ENCODE measurements at regions not wholly inside any gene's neighbourhood (a gene's known extent, or its start where the extent isn't known, plus 50 kb on each side); places are given as distances from the start of the nearest gene placed in this dataset.

GRCh38 chr15:62584301-62585235, 419.5 kb upstream of the C2CD4B start:
- H3K4me1 Mint-ChIP-seq, result no peaks in the 10 kb centered on the region
- no peak overlapping the region for H3K4me3 Mint-ChIP-seq
- H3K27ac Mint-ChIP-seq, result no peak overlapping the region
- DNase-seq (ENCODE audit: low spot score in 2 of 2) (no peak), ATAC-seq (no peak)
- no peaks in the 10 kb centered on the region for H3K36me3 Mint-ChIP-seq
- H3K9me3 Mint-ChIP-seq, result no peaks in the 10 kb centered on the region

GRCh38 chr15:62588938-62589670, 424.0 kb upstream of the C2CD4B start:
- H3K9me3 Mint-ChIP-seq, result no peaks in the 10 kb centered on the region

GRCh38 chr15:62591842-62592838, 427.1 kb upstream of the C2CD4B start:
- H3K36me3 Mint-ChIP-seq, result no peaks in the 10 kb centered on the region
- no peaks in the 10 kb centered on the region for H3K4me1 Mint-ChIP-seq
- DNase-seq (ENCODE audit: low spot score in 2 of 2) (no peak), ATAC-seq (no peak)
- H3K27ac Mint-ChIP-seq, result no peak overlapping the region
- no peaks in the 10 kb centered on the region for H3K9me3 Mint-ChIP-seq
- no peak overlapping the region for H3K4me3 Mint-ChIP-seq

More at GRCh38 chr15:62588938-62589670, 424.0 kb upstream of the C2CD4B start:
- no peaks in the 10 kb centered on the region for H3K36me3 Mint-ChIP-seq
- no peak overlapping the region for H3K4me3 Mint-ChIP-seq
- DNase-seq (ENCODE audit: low spot score in 2 of 2) (no peak), ATAC-seq (no peak)
- no peaks in the 10 kb centered on the region for H3K4me1 Mint-ChIP-seq
- no peak overlapping the region for H3K27ac Mint-ChIP-seq

GRCh38 chr15:62592920-62593319, 427.8 kb upstream of the C2CD4B start:
- Mint-ChIP-seq H3K4me3 (no peak overlapping the region), H3K4me1 (no peaks in the 10 kb centered on the region), H3K9me3 (no peaks in the 10 kb centered on the region), H3K36me3 (no peaks in the 10 kb centered on the region), H3K27ac (no peak overlapping the region)
- ATAC-seq (no peak), DNase-seq (ENCODE audit: low spot score in 2 of 2) (no peak)

- Mint-ChIP-seq H3K4me3 (no peak overlapping the region), H3K4me1 (no peaks in the 10 kb centered on the region), H3K27ac (no peak overlapping the region), H3K36me3 (no peaks in the 10 kb centered on the region), H3K9me3 (no peaks in the 10 kb centered on the region)
- DNase-seq (ENCODE audit: low spot score in 2 of 2) (no peak), ATAC-seq (no peak)
Measured at GRCh38 chr15:62593681-62594399, 428.8 kb upstream of the C2CD4B start.

- Mint-ChIP-seq H3K4me3 (no peak overlapping the region), H3K9me3 (no peaks in the 10 kb centered on the region)
Measured at GRCh38 chr15:62598217-62598616, 433.1 kb upstream of the C2CD4B start.

GRCh38 chr15:62599791-62600777, 435.0 kb upstream of the C2CD4B start:
- no peak overlapping the region for H3K4me3 Mint-ChIP-seq
- DNase-seq (ENCODE audit: low spot score in 2 of 2) (no peak), ATAC-seq (no peak)
- no peaks in the 10 kb centered on the region for H3K36me3 Mint-ChIP-seq
- no peak overlapping the region for H3K27ac Mint-ChIP-seq
- no peaks in the 10 kb centered on the region for H3K9me3 Mint-ChIP-seq
- H3K4me1 Mint-ChIP-seq, result no peaks in the 10 kb centered on the region

More at GRCh38 chr15:62598217-62598616, 433.1 kb upstream of the C2CD4B start:
- H3K4me1 Mint-ChIP-seq, result no peaks in the 10 kb centered on the region
- no peaks in the 10 kb centered on the region for H3K36me3 Mint-ChIP-seq
- no peak overlapping the region for H3K27ac Mint-ChIP-seq
- DNase-seq (ENCODE audit: low spot score in 2 of 2) (no peak), ATAC-seq (no peak)

GRCh38 chr15:62601777-62602545, 436.9 kb upstream of the C2CD4B start:
- Mint-ChIP-seq H3K27ac (no peak overlapping the region), H3K4me1 (no peaks in the 10 kb centered on the region), H3K4me3 (no peak overlapping the region), H3K36me3 (no peaks in the 10 kb centered on the region), H3K9me3 (no peaks in the 10 kb centered on the region)
- DNase-seq (ENCODE audit: low spot score in 2 of 2) (no peak), ATAC-seq (no peak)

- DNase-seq (ENCODE audit: low spot score in 2 of 2), result no peak
- H3K4me3 Mint-ChIP-seq, result no peak overlapping the region
- H3K36me3 Mint-ChIP-seq, result no peaks in the 10 kb centered on the region
- no peak for ATAC-seq
- no peaks in the 10 kb centered on the region for H3K4me1 Mint-ChIP-seq
- no peaks in the 10 kb centered on the region for H3K9me3 Mint-ChIP-seq
- H3K27ac Mint-ChIP-seq, result no peak overlapping the region
Measured at GRCh38 chr15:62603742-62604141, 438.7 kb upstream of the C2CD4B start.

- H3K36me3 Mint-ChIP-seq, result no peaks in the 10 kb centered on the region
- no peak for ATAC-seq
- no peaks in the 10 kb centered on the region for H3K9me3 Mint-ChIP-seq
Measured at GRCh38 chr15:62605282-62605681, 437.3 kb upstream of the TPM1 start.

GRCh38 chr15:62606376-62607113, 436.0 kb upstream of the TPM1 start:
- DNase-seq (ENCODE audit: low spot score in 2 of 2) (no peak), ATAC-seq (no peak)
- no peak overlapping the region for H3K27ac Mint-ChIP-seq
- H3K4me1 Mint-ChIP-seq, result no peaks in the 10 kb centered on the region
- no peaks in the 10 kb centered on the region for H3K36me3 Mint-ChIP-seq
- H3K4me3 Mint-ChIP-seq, result no peak overlapping the region
- H3K9me3 Mint-ChIP-seq, result no peaks in the 10 kb centered on the region

More at GRCh38 chr15:62605282-62605681, 437.3 kb upstream of the TPM1 start:
- Mint-ChIP-seq H3K27ac (no peak overlapping the region), H3K4me3 (no peak overlapping the region), H3K4me1 (no peaks in the 10 kb centered on the region)
- DNase-seq (ENCODE audit: low spot score in 2 of 2), result no peak

GRCh38 chr15:62607114-62607462, 435.5 kb upstream of the TPM1 start:
- no peaks in the 10 kb centered on the region for H3K9me3 Mint-ChIP-seq
- H3K27ac Mint-ChIP-seq, result no peak overlapping the region
- H3K36me3 Mint-ChIP-seq, result no peaks in the 10 kb centered on the region
- no peak overlapping the region for H3K4me3 Mint-ChIP-seq
- no peak for ATAC-seq
- no peaks in the 10 kb centered on the region for H3K4me1 Mint-ChIP-seq
- no peak for DNase-seq (ENCODE audit: low spot score in 2 of 2)

Data from stimulated activated effector memory CD8-positive, alpha-beta T cell treated with anti-CD3 and anti-CD28 coated beads, Interleukin-12 subunit alpha, Interleukin-12 subunit beta, amount 100 ng/mL, for 72 hours (primary cell).